GM12878 (cell line): ENCODE measurements at regions not wholly inside any gene's neighbourhood (a gene's known extent, or its start where the extent isn't known, plus 50 kb on each side); places are given as distances from the start of the nearest gene placed in this dataset.

ENCODE experiments used
- ATAC-seq: fragments of 200-7000 bp; cut with Tn5 transposase; 3 replicates; pipeline ENCODE4 v1.9.1; 2020; ENCODE audit warnings: mild to moderate bottlenecking, moderate library complexity
- BruUV-seq: library from RNA; stranded (reverse); fragments of 400-500 nt; replicated peaks from 2 replicates; lab custom pipeline; 2021; lab: Mats Ljungman, UMichigan
- CTCF ChIA-PET: fragments of 300-600 bp; sonication (Branson Sonifier 250); formaldehyde crosslinking; extraction: SDS; loops from one replicate; lab custom pipeline; 2021; ENCODE audit warnings: inconsistent platforms; lab: Yijun Ruan, JAX
- POLR2A ChIA-PET: fragments of 350-600 bp; formaldehyde crosslinking; extraction: SDS; loops from one replicate; lab custom pipeline; 2021; ENCODE audit warnings: inconsistent platforms; lab: Charles Lee
- RAD21 ChIA-PET: fragments of 300-600 bp; sonication (Branson Sonifier 250); formaldehyde crosslinking; loops from one replicate; lab custom pipeline; 2023; ENCODE audit warnings: antibody characterized with exemption; ENCODE audit not compliant: unreplicated experiment; lab: Charles Lee
- SMC1A ChIA-PET: fragments of 300-600 bp; sonication (Branson Sonifier 250); formaldehyde crosslinking; loops from one replicate; lab custom pipeline; 2023; ENCODE audit not compliant: unreplicated experiment, uncharacterized antibody; lab: Charles Lee
- DNase-seq: peaks from one replicate; pipeline ENCODE4 v3.0.0-alpha.2; 2011; ENCODE audit warnings: low read depth, low spot score
- FAIRE-seq: peaks from 3 replicates; lab custom pipeline; 2011; peaks lifted over from hg19 to GRCh38; lab: Jason Lieb, UNC
- H2AFZ ChIP-seq: 2 replicates; pipeline ENCODE4 v1.6.0; 2011; ENCODE audit warnings: low read depth, low read length, control low read depth; ENCODE audit not compliant: control insufficient read depth
- H3K27ac ChIP-seq: 2 replicates; pipeline ENCODE4 v1.5.1; 2011; ENCODE audit warnings: control low read depth; ENCODE audit not compliant: control insufficient read depth, insufficient read depth
- H3K27me3 ChIP-seq, 2 experiments: replicated peaks in 1 of 2; 2 replicates each; pipeline versions ENCODE4 v1.6.0 to v1.6.1; 2011; ENCODE audit warnings: low read length in 1 of 2; ENCODE audit not compliant: control insufficient read depth in 2 of 2, insufficient read depth in 2 of 2
- H3K36me3 ChIP-seq, 2 experiments: 2 replicates each; pipeline ENCODE4 v1.5.1; 2011; ENCODE audit warnings: low read length in 1 of 2; ENCODE audit not compliant: control insufficient read depth in 2 of 2, insufficient read depth in 2 of 2
- H3K4me1 ChIP-seq: 2 replicates; pipeline ENCODE4 v1.6.1; 2011; ENCODE audit warnings: mild to moderate bottlenecking, low read length, moderate library complexity, mixed read lengths; ENCODE audit not compliant: control insufficient read depth, insufficient read depth
- H3K4me2 ChIP-seq: 2 replicates; pipeline ENCODE4 v1.6.0; 2011; ENCODE audit warnings: control low read depth; ENCODE audit not compliant: control insufficient read depth, insufficient read depth
- H3K4me3 ChIP-seq: fragments of 200-600 bp; sonication (generic); 2 replicates; pipeline ENCODE4 v1.5.1; 2016
- H3K79me2 ChIP-seq: 2 replicates; pipeline ENCODE4 v1.6.0; 2011; ENCODE audit warnings: low read length; ENCODE audit not compliant: control insufficient read depth, insufficient read depth
- H3K9ac ChIP-seq: 2 replicates; pipeline ENCODE4 v1.8.0; 2011; ENCODE audit warnings: low read length, control low read depth, mixed read lengths; ENCODE audit not compliant: control insufficient read depth, insufficient read depth
- H3K9me3 ChIP-seq: replicated peaks from 3 replicates; pipeline ENCODE4 v1.5.1; 2011; ENCODE audit warnings: mild to moderate bottlenecking, low read length; ENCODE audit not compliant: control insufficient read depth, insufficient read depth
- H4K20me1 ChIP-seq: 2 replicates; pipeline ENCODE4 v1.6.0; 2011; ENCODE audit not compliant: control insufficient read depth, insufficient read depth
- BRCA1 ChIP-seq: IDR thresholded peaks from 2 replicates; pipeline ENCODE4 v1.6.1; 2011; ENCODE audit warnings: low read depth, low read length, improper control_type of control experiment
- CEBPB ChIP-seq, 2 experiments: fragments of 150-350 bp in 1 of 2; IDR thresholded peaks; 2 replicates each; pipeline ENCODE4 v1.6.1; 2012 to 2014; ENCODE audit warnings: low read depth in 2 of 2, low read length in 2 of 2, borderline replicate concordance in 1 of 2, inconsistent platforms in 1 of 2
- FOXK2 ChIP-seq: fragments of 450-650 bp; IDR thresholded peaks from 2 replicates; pipeline ENCODE4 v1.6.1; 2017; ENCODE audit warnings: mild to moderate bottlenecking, moderate library complexity
- HCFC1 ChIP-seq: fragments of 150-350 bp; IDR thresholded peaks from 2 replicates; pipeline ENCODE4 v1.6.1; 2014; ENCODE audit warnings: low read length
- IRF4 ChIP-seq: IDR thresholded peaks from 2 replicates; pipeline ENCODE4 v1.6.1; 2011; ENCODE audit warnings: low read depth, low read length
- MYB ChIP-seq: fragments of 150-350 bp; IDR thresholded peaks from 2 replicates; pipeline ENCODE4 v1.6.1; 2014; ENCODE audit warnings: mild to moderate bottlenecking, low read depth, low read length, borderline replicate concordance
- NR2C1 ChIP-seq: fragments of 450-650 bp; IDR thresholded peaks from 2 replicates; pipeline ENCODE4 v1.6.1; 2017; ENCODE audit warnings: antibody characterized with exemption, mild to moderate bottlenecking, moderate library complexity
- PAX8 ChIP-seq: fragments of 450-650 bp; IDR thresholded peaks from 2 replicates; pipeline ENCODE4 v1.6.1; 2017; ENCODE audit warnings: mild to moderate bottlenecking, moderate library complexity
- RBBP5 ChIP-seq: fragments of 200-600 bp; sonication (generic); conservative IDR thresholded peaks from 2 replicates; pipeline ENCODE4 v1.6.1; 2016
- RFX5 ChIP-seq: IDR thresholded peaks from 2 replicates; pipeline ENCODE4 v1.6.1; 2011; ENCODE audit warnings: low read depth, low read length, improper control_type of control experiment
- SIX5 ChIP-seq: IDR thresholded peaks from 2 replicates; pipeline ENCODE4 v1.6.1; 2011; ENCODE audit warnings: mild to moderate bottlenecking, low read depth, low read length, moderate library complexity; ENCODE audit not compliant: severe bottlenecking
- STAT1 ChIP-seq: fragments of 450-650 bp; conservative IDR thresholded peaks from 2 replicates; pipeline ENCODE4 v1.6.1; 2014; ENCODE audit warnings: antibody characterized with exemption, mild to moderate bottlenecking
- SUZ12 ChIP-seq: fragments of 200-600 bp; sonication (generic); IDR thresholded peaks from one replicate; pipeline ENCODE4 v1.6.1; 2018; ENCODE audit warnings: antibody characterized with exemption, mild to moderate bottlenecking; ENCODE audit not compliant: unreplicated experiment
- TBL1XR1 ChIP-seq: IDR thresholded peaks from 2 replicates; pipeline ENCODE4 v1.6.1; 2012; ENCODE audit warnings: low read depth, low read length, improper control_type of control experiment
- ZNF207 ChIP-seq: fragments of 450-650 bp; IDR thresholded peaks from 2 replicates; pipeline ENCODE4 v1.6.1; 2014; ENCODE audit warnings: antibody characterized with exemption, mild to moderate bottlenecking, borderline replicate concordance
- ZNF217 ChIP-seq: fragments of 450-650 bp; IDR thresholded peaks from 2 replicates; pipeline ENCODE4 v1.6.1; 2017; ENCODE audit warnings: antibody characterized with exemption, mild to moderate bottlenecking
- ZNF622 ChIP-seq: fragments of 450-650 bp; IDR thresholded peaks from 2 replicates; pipeline ENCODE4 v1.6.1; 2017; ENCODE audit warnings: mild to moderate bottlenecking, inconsistent platforms
- WGBS: methylation state at CpG from one replicate; pipeline ENCODE4 v1.1.6; 2016; ENCODE audit warnings: low lambda C conversion rate; ENCODE audit not compliant: insufficient replicate concordance, insufficient coverage; ENCODE audit errors: missing lambda C conversion rate; 5-methylcytosine and 5-hydroxymethylcytosine counted together
- in situ Hi-C: fragments of 300-500 bp; cut with MboI; formaldehyde crosslinking; loops from 9 replicates; pipeline ENCODE4 v1.14.3; 2018; ENCODE audit warnings: mixed read lengths
- intact Hi-C: fragments of 100-400 bp; cut with micrococcal nuclease; formaldehyde crosslinking; loops from one replicate; pipeline ENCODE4 v1.14.2; 2022; ENCODE audit not compliant: unreplicated experiment
- TF ChIP-seq, protein P1 (sequence below): IDR thresholded peaks from 2 replicates; pipeline ENCODE4 v1.6.1; 2012; ENCODE audit warnings: low read depth, low read length, improper control_type of control experiment

DNA sequence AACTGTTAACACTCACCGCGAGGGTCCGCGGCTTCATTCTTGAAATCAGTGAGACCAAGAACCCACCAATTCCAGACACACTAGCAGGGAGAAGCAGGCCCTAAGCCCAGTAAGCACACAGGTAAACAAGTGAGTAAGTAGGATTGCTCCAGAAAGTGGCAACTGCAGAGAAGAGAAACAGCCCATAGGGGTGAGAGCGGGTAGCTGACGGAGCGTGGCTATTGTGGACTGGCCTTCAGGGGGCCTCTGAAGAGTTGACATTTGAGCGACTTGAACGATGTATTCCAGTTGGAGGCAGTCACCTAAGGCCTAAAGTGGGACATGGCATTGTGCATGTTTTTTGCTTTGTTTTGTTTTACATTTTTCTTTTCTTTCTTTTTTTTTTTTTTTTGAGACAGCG lies 74.2 kb downstream of the TSPAN17 start:
- no peak for ATAC-seq

DNA sequence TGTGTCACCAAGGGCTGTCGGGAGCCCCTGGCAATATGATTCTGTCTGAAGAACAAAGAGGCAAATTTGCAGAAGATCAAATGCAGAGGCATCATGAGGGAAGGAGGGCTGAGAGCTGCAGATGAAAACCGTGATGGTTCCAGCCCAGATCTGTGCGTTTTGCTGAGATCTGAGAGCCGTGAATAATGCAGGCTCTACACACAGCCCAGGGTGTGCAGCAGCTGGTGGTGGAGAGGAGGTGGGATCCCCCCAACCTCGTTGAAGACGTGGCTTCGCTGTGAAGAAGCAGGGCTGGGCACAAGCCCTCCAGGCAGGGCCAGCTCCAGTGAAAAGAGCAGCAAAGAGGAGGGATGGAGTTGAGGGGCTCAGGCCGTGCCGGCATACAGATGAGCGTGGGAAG lies 75.5 kb downstream of the TSPAN17 start:
- no peak for DNase-seq
- intact Hi-C loops: no loop called here
- Histone ChIP-seq H3K9me3 (no peaks in the 10 kb centered on the region), H3K4me3 (no peak overlapping the region), H3K79me2 (no peaks in the 10 kb centered on the region), H3K36me3 (no peaks in the 10 kb centered on the region), H3K27me3 (peaks cover 2 to 6% of the 10 kb centered on the region in 2 experiments; a peak in 3 of 4 replicates), H3K9ac (no peak overlapping the region), H2AFZ (no peak overlapping the region), H4K20me1 (no peaks in the 10 kb centered on the region), H3K27ac (no peak overlapping the region), H3K4me2 (no peak overlapping the region), H3K4me1 (no peaks in the 10 kb centered on the region)
- RAD21 ChIA-PET: no interaction called here
- SMC1A ChIA-PET: no interaction called here
- POLR2A ChIA-PET: no interaction called here
- no peak for FAIRE-seq
- TF ChIP-seq PAX8 (no peak), STAT1 (no peak), HCFC1 (no peak), NR2C1 (no peak)
- TF ChIP-seq, protein P1, sequence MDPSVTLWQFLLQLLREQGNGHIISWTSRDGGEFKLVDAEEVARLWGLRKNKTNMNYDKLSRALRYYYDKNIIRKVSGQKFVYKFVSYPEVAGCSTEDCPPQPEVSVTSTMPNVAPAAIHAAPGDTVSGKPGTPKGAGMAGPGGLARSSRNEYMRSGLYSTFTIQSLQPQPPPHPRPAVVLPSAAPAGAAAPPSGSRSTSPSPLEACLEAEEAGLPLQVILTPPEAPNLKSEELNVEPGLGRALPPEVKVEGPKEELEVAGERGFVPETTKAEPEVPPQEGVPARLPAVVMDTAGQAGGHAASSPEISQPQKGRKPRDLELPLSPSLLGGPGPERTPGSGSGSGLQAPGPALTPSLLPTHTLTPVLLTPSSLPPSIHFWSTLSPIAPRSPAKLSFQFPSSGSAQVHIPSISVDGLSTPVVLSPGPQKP: no peak
- in situ Hi-C loops: no loop called here
- BruUV-seq: no TSS peak
- ATAC-seq: no peak
- 17% methylated on average over 10 of the region's 10 CpGs for WGBS
- CTCF ChIA-PET: interaction anchor here (1.2 kb wide), 1 partner anchor 62 kb away, joined by 3 read pairs; no protein-coding TSS in a partner anchor

More for the DNA sequence above, 74.2 kb downstream of the TSPAN17 start:
- Histone ChIP-seq H4K20me1 (no peaks in the 10 kb centered on the region), H3K4me3 (no peak overlapping the region), H3K27me3 (peaks cover 3 to 4% of the 10 kb centered on the region in 2 experiments; a peak in 3 of 4 replicates), H3K9me3 (no peaks in the 10 kb centered on the region), H3K36me3 (no peaks in the 10 kb centered on the region), H2AFZ (no peak overlapping the region), H3K4me1 (no peaks in the 10 kb centered on the region), H3K79me2 (no peaks in the 10 kb centered on the region), H3K9ac (no peak overlapping the region), H3K4me2 (no peak overlapping the region), H3K27ac (no peak overlapping the region)
- FAIRE-seq (no peak), DNase-seq (no peak)
- BruUV-seq: no TSS peak
- POLR2A ChIA-PET: no interaction called here
- SMC1A ChIA-PET: no interaction called here
- RAD21 ChIA-PET: no interaction called here
- CTCF ChIA-PET: interaction anchor here (0.8 to 1.2 kb wide), 2 partner anchors 61 kb away, joined by 3 to 4 read pairs; no protein-coding TSS in a partner anchor
- 88% methylated on average over 9 of the region's 10 CpGs for WGBS
- in situ Hi-C loops: no loop called here
- TF ChIP-seq SIX5: no peak
- no peak for TF ChIP-seq ZNF207
- no peak for TF ChIP-seq CEBPB (IDR thresholded peaks at IDR 0.05; ENCODE audit: borderline replicate concordance in 1 of 2, low read depth in 2 of 2, low read length in 2 of 2)
- no peak for TF ChIP-seq FOXK2
- TF ChIP-seq TBL1XR1: no peak
- TF ChIP-seq ZNF622: no peak
- TF ChIP-seq MYB: no peak
- TF ChIP-seq STAT1: no peak
- no peak for TF ChIP-seq RBBP5
- no peak for TF ChIP-seq BRCA1
- TF ChIP-seq RFX5: no peak
- no peak for TF ChIP-seq ZNF217
- TF ChIP-seq SUZ12: no peak
- TF ChIP-seq NR2C1: no peak
- TF ChIP-seq IRF4: no peak
- intact Hi-C loops: no loop called here
